Testis (tissue), 2 donors: ENCODE measurements at regions not wholly inside any gene's neighbourhood (a gene's known extent, or its start where the extent isn't known, plus 50 kb on each side); places are given as distances from the start of the nearest gene placed in this dataset.

ENCODE experiments used
- DNase-seq: peaks from one replicate; pipeline ENCODE4 v3.0.0-alpha.2; 2019
- H3K27ac ChIP-seq, 2 donors: fragments of 200-600 bp; sonication (generic); one replicate each; pipeline ENCODE4 v1.5.1; 2019
- H3K27me3 ChIP-seq: fragments of 200-600 bp; sonication (generic); one replicate; pipeline ENCODE4 v1.5.1; 2019
- H3K36me3 ChIP-seq: fragments of 200-600 bp; sonication (generic); one replicate; pipeline ENCODE4 v1.5.1; 2017; ENCODE audit warnings: low read depth; ENCODE audit errors: missing control alignments
- H3K4me1 ChIP-seq: fragments of 200-600 bp; sonication (generic); one replicate; pipeline ENCODE4 v1.5.1; 2019
- H3K4me3 ChIP-seq, 2 donors: fragments of 200-600 bp; sonication (generic); one replicate each; pipeline ENCODE4 v1.5.1; 2017 to 2019
- H3K9me3 ChIP-seq: fragments of 200-600 bp; sonication (generic); one replicate; pipeline ENCODE4 v1.5.1; 2017
- CTCF ChIP-seq, 3 experiments: fragments of 450-650 bp in 2 of 3; fragments of 200-600 bp in 1 of 3; sonication (generic) in 1 of 3; IDR thresholded peaks; one replicate each; pipeline ENCODE4 v1.5.1; 2016 to 2019; ENCODE audit warnings: antibody characterized with exemption in 3 of 3, mild to moderate bottlenecking in 2 of 3, moderate library complexity in 1 of 3
- POLR2A ChIP-seq: fragments of 450-650 bp; IDR thresholded peaks from one replicate; pipeline ENCODE4 v1.6.1; 2017; ENCODE audit warnings: antibody characterized with exemption, mild to moderate bottlenecking, moderate library complexity
- WGBS, 2 donors: methylation state at CpG; one replicate each; pipeline ENCODE4 v1.1.5; 2018; 5-methylcytosine and 5-hydroxymethylcytosine counted together
- intact Hi-C: fragments of 100-400 bp; cut with DNase I; formaldehyde crosslinking; loops from one replicate; pipeline ENCODE4 v1.15.1; 2023; ENCODE audit warnings: low total_unique reads

- H3K9me3 ChIP-seq: no peaks in the 10 kb centered on the region
- DNase-seq: no peak
- WGBS, 2 donors: 64 to 78% methylated on average over 6 of the region's 6 CpGs
- intact Hi-C loops: loop anchor here (10.0 kb wide), 1 partner anchor 285 kb away; no protein-coding TSS in a partner anchor
- H3K36me3 ChIP-seq: no peaks in the 10 kb centered on the region
- TF ChIP-seq CTCF (IDR thresholded peaks at IDR 0.05): no peak
- TF ChIP-seq POLR2A: no peak
- H3K4me3 ChIP-seq: no peak overlapping the region
- H3K4me1 ChIP-seq: no peaks in the 10 kb centered on the region
- H3K27me3 ChIP-seq: no peaks in the 10 kb centered on the region
- no peak overlapping the region for H3K27ac ChIP-seq
Observed at GRCh38 chr12:71019282-71019831, 98.8 kb upstream of the PTPRR start.

- H3K4me1 ChIP-seq: no peaks in the 10 kb centered on the region
- no peaks in the 10 kb centered on the region for H3K27me3 ChIP-seq
- H3K36me3 ChIP-seq: no peaks in the 10 kb centered on the region
- no peak for DNase-seq
- H3K4me3 ChIP-seq: no peak overlapping the region
- intact Hi-C loops: loop anchor here (10.0 kb wide), 1 partner anchor 284 kb away; no protein-coding TSS in a partner anchor
- WGBS, 2 donors: 88 to 91% methylated on average over 2 of the region's 2 CpGs
- H3K27ac ChIP-seq: no peak overlapping the region
- TF ChIP-seq POLR2A (no peak), CTCF (IDR thresholded peaks at IDR 0.05) (no peak)
- no peaks in the 10 kb centered on the region for H3K9me3 ChIP-seq
Observed at GRCh38 chr12:71018682-71019081, 98.1 kb upstream of the PTPRR start.

GRCh38 chr12:71014180-71014785 lies 93.7 kb upstream of the PTPRR start:
- Histone ChIP-seq H3K27me3 (no peaks in the 10 kb centered on the region), H3K36me3 (no peaks in the 10 kb centered on the region), H3K27ac (no peak overlapping the region), H3K4me1 (no peaks in the 10 kb centered on the region), H3K9me3 (no peaks in the 10 kb centered on the region), H3K4me3 (no peak overlapping the region)
- no peak for DNase-seq
- TF ChIP-seq POLR2A (no peak), CTCF (IDR thresholded peaks at IDR 0.05) (peak in 1 of 3 experiments; percentile 39)
- WGBS, 2 donors: 25 to 31% methylated on average over 2 of the region's 2 CpGs
- intact Hi-C loops: loop anchor here (10.0 kb wide), 1 partner anchor 279 kb away; no protein-coding TSS in a partner anchor

- Histone ChIP-seq H3K36me3 (no peaks in the 10 kb centered on the region), H3K27me3 (no peaks in the 10 kb centered on the region), H3K4me3 (no peak overlapping the region), H3K27ac (no peak overlapping the region), H3K4me1 (no peaks in the 10 kb centered on the region), H3K9me3 (no peaks in the 10 kb centered on the region)
- no peak for DNase-seq
- 82 to 92% methylated on average over 4 of the region's 4 CpGs for WGBS, 2 donors
- intact Hi-C loops: loop anchor here (10.0 kb wide), 1 partner anchor 276 kb away; no protein-coding TSS in a partner anchor
- TF ChIP-seq CTCF (IDR thresholded peaks at IDR 0.05) (no peak), POLR2A (no peak)
Observed at GRCh38 chr12:71011261-71011660, 90.7 kb upstream of the PTPRR start.

GRCh38 chr12:71010143-71010479 lies 89.6 kb upstream of the PTPRR start:
- Histone ChIP-seq H3K36me3 (no peaks in the 10 kb centered on the region), H3K4me3 (no peak overlapping the region), H3K4me1 (no peaks in the 10 kb centered on the region), H3K9me3 (no peaks in the 10 kb centered on the region), H3K27me3 (no peaks in the 10 kb centered on the region), H3K27ac (no peak overlapping the region)
- DNase-seq: no peak
- WGBS, 2 donors: 89 to 95% methylated on average over 1 of the region's 1 CpG
- intact Hi-C loops: loop anchor here (10.0 kb wide), 1 partner anchor 275 kb away; no protein-coding TSS in a partner anchor
- TF ChIP-seq CTCF (IDR thresholded peaks at IDR 0.05): no peak
- no peak for TF ChIP-seq POLR2A
